ENCODE measurements at regions not wholly inside any gene's neighbourhood (a gene's known extent, or its start where the extent isn't known, plus 50 kb on each side); places are given as distances from the start of the nearest gene placed in this dataset.

- no peak for ATAC-seq
- Histone ChIP-seq H3K4me1 (no peaks in the 10 kb centered on the region), H3K36me3 (no peaks in the 10 kb centered on the region), H3K27ac (no peak overlapping the region), H3K9me3 (no peaks in the 10 kb centered on the region), H3K4me3 (no peak overlapping the region), H3K27me3 (peaks cover 0 to 3% (median 0%) of the 10 kb centered on the region in 4 donors)
- intact Hi-C loops (cut with DNase I) = loop anchor here in 1 of 3 donors (5.0 kb wide), 1 partner anchor 381 kb away; no protein-coding TSS in a partner anchor
- 68% methylated on average over 6 of the region's 6 CpGs for WGBS, 2 donors
- no peak for FAIRE-seq
- no peak for TF ChIP-seq CTCF (IDR thresholded peaks at IDR 0.05)
- DNase-seq = no peak
These were observed 76.0 kb upstream of the SOD1 start for GRCh38 chr21:31583498-31583897.

DNA sequence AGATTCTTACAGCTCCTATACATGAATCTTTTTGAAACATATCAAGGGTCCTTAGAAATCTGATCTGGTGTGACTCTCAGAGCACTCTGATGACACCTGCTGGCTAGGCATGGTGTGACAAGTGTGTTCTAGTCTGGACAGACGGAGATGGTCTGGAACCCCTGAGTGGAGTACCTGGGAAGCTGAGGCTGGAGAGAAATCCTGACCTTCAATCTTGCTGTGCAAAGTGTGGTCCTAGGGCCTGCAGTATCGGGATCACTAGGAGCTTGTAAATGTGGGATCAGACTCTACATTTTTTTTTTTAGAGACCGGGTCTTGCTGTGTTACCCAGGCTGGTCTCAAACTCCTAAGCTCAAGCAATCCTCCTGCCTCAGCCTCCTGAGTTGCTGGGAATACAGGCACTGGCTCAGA lies 78.6 kb upstream of the SOD1 start:
- Histone ChIP-seq H3K36me3 (no peaks in the 10 kb centered on the region), H3K4me3 (no peak overlapping the region), H3K27me3 (peaks cover 0 to 3% (median 0%) of the 10 kb centered on the region in 4 donors), H3K4me1 (no peaks in the 10 kb centered on the region), H3K27ac (no peak overlapping the region), H3K9me3 (no peaks in the 10 kb centered on the region)
- peak; percentile 39 to 80 (median 52) for DNase-seq
- TF ChIP-seq CTCF (IDR thresholded peaks at IDR 0.05) = peak; percentile 44 to 80 (median 68)
- no peak for FAIRE-seq
- intact Hi-C loops (cut with DNase I) = loop anchor here in 1 of 3 donors (5.0 kb wide), 1 partner anchor 379 kb away; no protein-coding TSS in a partner anchor
- 20 to 28% methylated on average over 3 of the region's 3 CpGs for WGBS, 2 donors
- ATAC-seq = peak; percentile 38 to 93 (median 91)

DNA sequence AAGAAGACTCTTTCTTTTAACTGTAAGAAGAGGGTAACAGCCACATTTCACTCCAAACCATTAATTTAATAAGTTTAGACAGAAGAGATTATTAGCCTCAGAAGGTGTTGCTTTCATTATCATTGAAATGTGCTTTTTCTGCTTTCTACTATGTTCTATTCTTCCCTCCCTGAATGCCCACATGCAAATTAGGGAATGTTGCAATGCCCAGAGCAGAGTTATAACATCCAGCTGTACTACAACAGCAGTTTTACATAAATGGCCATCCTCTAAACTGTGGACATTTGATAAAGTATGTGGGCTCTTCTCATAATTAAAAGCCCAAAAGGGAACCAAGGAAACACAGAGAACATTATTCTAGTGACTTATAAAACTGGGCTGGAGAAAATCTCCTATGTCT lies 82.2 kb upstream of the SOD1 start:
- Histone ChIP-seq H3K9me3 (no peaks in the 10 kb centered on the region), H3K27me3 (peaks cover 0 to 3% (median 0%) of the 10 kb centered on the region in 4 donors), H3K27ac (no peak overlapping the region), H3K36me3 (no peaks in the 10 kb centered on the region), H3K4me1 (no peaks in the 10 kb centered on the region), H3K4me3 (no peak overlapping the region)
- TF ChIP-seq CTCF (IDR thresholded peaks at IDR 0.05) = no peak
- FAIRE-seq (no peak), DNase-seq (no peak), ATAC-seq (no peak)
- intact Hi-C loops (cut with DNase I) = loop anchor here in 1 of 3 donors (10.0 kb wide), 1 partner anchor 382 kb away; no protein-coding TSS in a partner anchor

DNA sequence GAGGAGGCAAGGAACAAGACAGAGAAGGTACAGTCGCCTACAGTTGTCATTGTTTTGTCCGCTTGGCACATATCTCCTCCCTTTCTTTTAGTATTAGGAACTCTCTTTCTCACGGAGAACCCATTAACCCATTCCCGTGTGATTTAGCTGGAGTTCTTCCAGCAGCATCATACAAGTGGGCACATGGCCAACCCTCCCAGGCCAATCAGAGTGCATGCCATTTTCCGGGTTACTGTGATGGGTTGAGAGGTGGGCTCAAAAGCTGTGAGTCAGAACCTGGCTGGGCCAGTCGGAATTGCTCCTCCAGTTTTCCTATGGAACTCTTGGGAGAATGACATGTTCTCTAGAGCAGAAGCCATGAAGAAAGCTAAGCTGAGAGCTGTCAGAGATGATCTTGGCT lies 83.1 kb upstream of the SOD1 start:
- ATAC-seq = no peak
- Histone ChIP-seq H3K36me3 (no peaks in the 10 kb centered on the region), H3K4me1 (no peaks in the 10 kb centered on the region), H3K9me3 (no peaks in the 10 kb centered on the region), H3K4me3 (no peak overlapping the region), H3K27ac (no peak overlapping the region), H3K27me3 (peaks cover 0 to 3% (median 0%) of the 10 kb centered on the region in 4 donors)
- FAIRE-seq = no peak
- intact Hi-C loops (cut with DNase I) = loop anchor here in 1 of 3 donors (10.0 kb wide), 1 partner anchor 382 kb away; no protein-coding TSS in a partner anchor
- 47 to 57% methylated on average over 6 of the region's 6 CpGs for WGBS, 2 donors
- no peak for DNase-seq
- TF ChIP-seq CTCF (IDR thresholded peaks at IDR 0.05) = no peak

- no peaks in the 10 kb centered on the region for H3K36me3 ChIP-seq
- TF ChIP-seq CTCF (IDR thresholded peaks at IDR 0.05) = no peak
- intact Hi-C loops (cut with DNase I) = loop anchor here in 1 of 3 donors (10.0 kb wide), 1 partner anchor 378 kb away; no protein-coding TSS in a partner anchor
- no peaks in the 10 kb centered on the region for H3K27me3 ChIP-seq
- H3K27ac ChIP-seq = no peak overlapping the region
- H3K4me1 ChIP-seq = no peaks in the 10 kb centered on the region
- WGBS, 2 donors = 84 to 94% methylated on average over 2 of the region's 2 CpGs
- no peaks in the 10 kb centered on the region for H3K9me3 ChIP-seq
- DNase-seq (no peak), FAIRE-seq (no peak), ATAC-seq (no peak)
- H3K4me3 ChIP-seq = no peak overlapping the region
These were observed 86.3 kb upstream of the SOD1 start for GRCh38 chr21:31573217-31573616.
